Epidermal melanocyte (primary cell): ENCODE measurements at regions not wholly inside any gene's neighbourhood (a gene's known extent, or its start where the extent isn't known, plus 50 kb on each side); places are given as distances from the start of the nearest gene placed in this dataset.

Source experiments
- DNase-seq: peaks from one replicate; pipeline ENCODE4 v3.0.0; 2011; ENCODE audit warnings: low spot score; ENCODE audit not compliant: insufficient read length

GRCh38 chr3:61311044-61311443, 59.8 kb upstream of the FHIT start:
- DNase-seq = no peak

DNA sequence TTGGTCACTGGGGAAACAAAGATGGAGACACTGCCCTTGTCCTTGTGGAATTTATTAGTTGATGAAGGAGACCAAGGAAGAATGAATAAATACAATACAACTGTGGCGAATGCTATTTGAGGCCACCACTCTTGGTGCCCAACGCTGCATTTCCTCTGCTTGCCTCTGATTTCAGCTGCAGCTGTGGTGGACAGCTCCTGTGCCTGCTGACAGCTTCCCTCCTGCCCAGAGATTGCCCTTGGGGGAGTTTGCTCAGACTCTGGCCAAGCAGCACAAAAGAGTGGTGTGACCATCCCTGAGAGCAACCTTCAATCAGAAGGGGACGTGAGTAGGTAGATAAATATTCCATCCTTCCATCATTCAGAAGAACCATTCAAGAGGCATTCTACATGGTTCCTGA, 64.6 kb upstream of the FHIT start:
- no peak for DNase-seq

DNA sequence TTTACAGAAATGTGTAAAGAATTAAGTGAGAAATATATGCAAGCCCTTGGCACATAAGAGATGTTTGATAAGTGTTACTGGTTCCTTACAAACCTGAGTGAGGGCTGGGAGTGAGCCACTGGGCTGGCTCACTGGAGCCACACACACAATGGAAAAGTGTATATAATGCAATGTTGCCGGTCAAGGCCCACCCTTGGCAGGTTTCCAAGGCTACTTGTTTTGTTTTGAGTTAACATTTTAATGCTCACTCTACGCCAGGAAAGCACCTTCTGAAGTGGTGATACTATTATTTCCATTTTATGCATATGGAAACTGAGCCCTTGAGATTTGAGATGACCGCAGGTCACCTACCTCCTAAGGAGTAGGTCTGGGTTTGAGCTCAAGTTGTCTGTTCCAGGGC, 71.8 kb upstream of the FHIT start:
- no peak for DNase-seq

DNA sequence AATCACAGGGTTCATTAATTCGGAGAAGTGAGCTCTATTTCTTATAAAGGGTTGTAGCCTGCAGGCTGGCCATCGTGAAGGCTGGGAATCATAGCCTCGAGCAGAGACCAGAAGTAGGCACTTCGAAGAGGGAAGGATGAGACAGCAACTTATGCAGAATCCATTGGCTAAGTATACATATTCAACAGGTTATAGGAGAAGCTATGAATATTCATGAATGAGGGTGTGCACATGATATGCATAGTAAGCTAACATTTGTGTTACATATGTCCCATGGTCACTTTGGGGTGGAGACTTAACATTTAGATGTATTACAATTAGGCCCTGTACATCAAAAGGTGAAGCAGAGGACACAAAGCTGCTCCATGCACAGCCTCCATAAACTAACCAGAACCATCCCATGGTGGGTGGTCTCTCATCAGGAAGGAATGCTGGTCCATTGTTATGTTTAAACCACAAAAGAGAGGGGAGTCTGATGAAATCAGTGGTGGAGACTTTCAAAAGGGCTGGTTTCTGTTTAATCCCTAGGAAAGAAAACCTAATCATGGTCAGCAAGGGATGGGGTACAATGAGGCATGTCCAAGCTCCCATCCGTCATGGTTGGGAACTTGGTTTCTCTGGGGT, 80.8 kb upstream of the FHIT start:
- no peak for DNase-seq

DNA sequence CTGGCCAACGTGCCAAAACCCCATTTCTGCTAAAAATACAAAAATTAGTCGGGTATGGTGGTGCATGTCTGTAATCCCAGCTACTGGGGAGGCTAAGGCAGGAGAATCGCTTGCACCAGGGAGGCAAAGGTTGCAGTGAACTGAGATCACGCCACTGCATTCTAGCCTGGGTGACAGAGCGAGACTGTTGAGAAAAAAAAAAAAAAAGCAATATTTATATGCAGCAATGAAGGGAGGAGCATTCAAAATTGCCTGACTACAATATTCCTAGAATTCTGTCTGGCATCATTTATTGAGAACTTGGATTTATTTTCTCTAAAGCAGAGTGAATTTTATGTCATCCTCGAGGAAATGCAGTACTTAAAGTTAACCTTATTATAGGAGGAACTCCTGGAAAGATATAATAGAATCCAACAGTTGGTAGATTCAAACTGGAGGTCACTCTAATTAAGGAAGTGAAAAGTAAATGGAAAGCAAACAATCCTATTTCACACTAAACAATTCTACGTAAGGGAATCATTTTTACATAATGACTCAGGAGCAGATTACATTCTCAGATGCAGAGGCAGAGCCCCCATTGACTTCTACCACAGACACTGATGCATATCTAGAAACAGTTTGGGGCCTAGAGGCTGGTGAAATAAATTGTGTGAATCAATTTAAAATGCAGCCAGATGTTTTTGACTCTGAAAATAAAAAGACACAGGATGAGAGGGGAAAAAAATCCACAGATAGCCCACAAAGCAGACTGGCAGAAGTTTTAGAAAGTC, 82.1 kb upstream of the FHIT start:
- no peak for DNase-seq

- no peak for DNase-seq
Observed at GRCh38 chr3:61334783-61335182, 83.5 kb upstream of the FHIT start.

- no peak for DNase-seq
Observed at GRCh38 chr3:61340931-61341461, 89.7 kb upstream of the FHIT start.

DNA sequence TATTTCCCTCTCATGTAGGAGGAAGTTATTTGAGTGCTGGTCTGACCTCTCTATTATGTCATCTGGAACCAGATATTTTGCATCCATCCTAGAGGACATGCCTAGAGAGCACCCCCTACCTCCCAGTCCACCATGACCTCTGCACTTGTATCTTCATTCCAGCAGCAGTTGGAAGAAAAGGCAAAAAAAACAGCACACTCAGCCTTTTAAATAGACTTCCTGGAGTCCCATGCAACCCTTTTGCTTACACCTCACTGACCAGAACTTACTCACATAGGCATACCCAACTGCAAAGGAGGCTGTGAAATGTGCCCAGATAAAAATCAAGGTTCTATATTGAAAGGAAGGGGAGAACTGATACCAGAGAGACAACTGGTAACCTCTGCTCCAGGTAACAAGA, 92.3 kb upstream of the FHIT start:
- DNase-seq = no peak

GRCh38 chr3:61345020-61345419, 93.8 kb upstream of the FHIT start:
- no peak for DNase-seq

DNA sequence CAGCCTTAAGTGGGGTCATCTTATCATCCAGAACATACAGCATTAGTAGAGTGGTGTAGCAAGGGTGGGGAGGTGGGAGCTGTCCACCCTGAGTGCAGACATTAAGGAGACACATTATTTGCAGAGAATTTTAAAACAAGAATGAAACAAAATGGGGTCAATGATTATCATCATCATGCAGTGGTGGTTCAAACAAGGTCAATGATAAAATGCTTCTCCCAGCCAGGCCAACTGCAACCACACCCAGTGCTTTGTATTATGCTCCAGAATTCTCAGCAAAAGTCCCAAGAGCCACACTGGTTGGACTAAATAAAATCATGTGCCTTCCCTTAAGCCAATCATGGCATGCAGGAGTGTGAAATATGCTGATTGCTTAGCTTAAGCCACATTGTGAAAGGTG, 96.7 kb upstream of the FHIT start:
- no peak for DNase-seq

GRCh38 chr3:61349717-61350116, 98.5 kb upstream of the FHIT start:
- DNase-seq = no peak

GRCh38 chr3:61350782-61351309, 99.6 kb upstream of the FHIT start:
- DNase-seq = no peak

DNA sequence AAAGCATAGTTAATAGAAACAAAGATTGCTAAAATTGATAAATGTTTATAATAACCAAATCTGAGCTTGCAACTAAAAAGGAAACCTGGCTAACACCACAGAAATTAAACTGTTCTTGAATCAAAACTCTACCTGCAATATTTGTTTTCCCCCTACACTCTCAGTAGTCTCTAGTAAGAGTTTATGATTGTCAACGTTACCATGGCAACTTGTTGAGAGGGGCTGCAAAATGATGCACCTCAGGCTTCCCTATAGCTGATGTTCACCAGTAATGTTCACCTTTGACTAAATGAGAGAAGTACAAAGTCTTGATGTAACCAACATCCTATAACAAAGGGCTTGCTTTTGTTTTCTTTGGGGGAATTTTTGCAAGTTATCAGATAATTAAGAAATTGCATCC, 101.1 kb upstream of the FHIT start:
- no peak for DNase-seq

- DNase-seq = no peak
Observed at GRCh38 chr3:61353382-61353781, 102.1 kb upstream of the FHIT start.

- DNase-seq = no peak
Observed at GRCh38 chr3:61354604-61355003, 103.4 kb upstream of the FHIT start.

GRCh38 chr3:61356685-61357084, 105.4 kb upstream of the FHIT start:
- DNase-seq = no peak

GRCh38 chr3:61357902-61358301, 106.7 kb upstream of the FHIT start:
- DNase-seq = no peak

- DNase-seq = peak; percentile 44
Observed at GRCh38 chr3:61358364-61358763, 107.1 kb upstream of the FHIT start.

DNA sequence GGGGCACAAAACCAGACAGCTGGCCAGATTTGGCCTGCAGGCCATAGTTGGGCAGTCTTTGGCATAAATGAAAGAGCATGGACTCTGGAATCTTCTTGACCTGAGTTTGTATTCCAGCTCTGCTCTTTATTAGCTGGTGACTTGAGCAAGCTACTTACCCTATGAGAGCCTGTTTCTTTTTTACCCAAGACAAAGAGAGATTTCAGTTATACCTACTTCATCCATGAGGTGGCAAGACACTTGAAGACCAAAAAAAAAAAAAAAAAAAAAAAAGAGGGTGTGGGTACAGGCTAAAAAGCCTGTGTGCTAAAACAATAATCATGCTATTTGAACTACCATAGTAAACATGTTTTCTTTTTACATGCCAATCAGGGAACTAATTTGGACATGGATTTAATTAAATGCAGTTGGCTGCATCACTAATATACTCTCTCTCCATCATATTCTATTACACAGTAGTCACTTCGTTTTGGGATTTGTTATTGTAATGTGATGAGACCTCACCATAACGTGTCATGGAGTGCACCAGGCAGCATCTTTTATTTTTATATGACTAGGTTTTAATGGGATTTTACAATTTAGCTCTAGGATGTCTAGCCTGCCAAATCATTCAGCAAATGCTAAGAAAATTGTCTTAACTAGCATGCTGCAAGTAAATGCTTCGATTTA, 109.2 kb upstream of the FHIT start:
- DNase-seq = no peak

GRCh38 chr3:61369678-61370077, 118.4 kb upstream of the FHIT start:
- DNase-seq = no peak

GRCh38 chr3:61371123-61371522, 119.9 kb upstream of the FHIT start:
- DNase-seq = no peak

DNA sequence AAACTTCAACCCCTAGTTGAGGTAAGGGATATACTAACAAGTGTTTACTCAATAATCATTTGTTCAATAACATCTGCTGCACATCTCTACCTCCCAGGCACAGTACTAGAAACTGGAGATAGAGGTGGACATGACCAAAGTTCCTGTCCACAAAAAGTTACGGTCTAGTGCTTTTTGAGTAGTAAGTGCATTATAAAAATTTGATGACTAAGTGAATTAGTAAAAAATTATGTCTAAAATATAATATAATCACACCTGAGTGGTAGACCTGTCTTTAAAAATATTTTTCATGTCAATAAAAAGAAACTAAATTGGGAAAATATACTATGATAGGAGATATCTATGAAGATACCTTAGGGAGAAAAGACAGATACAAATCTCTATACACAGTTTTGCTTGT, 121.5 kb upstream of the FHIT start:
- no peak for DNase-seq
